GM23338 (cell line): ENCODE measurements at regions not wholly inside any gene's neighbourhood (a gene's known extent, or its start where the extent isn't known, plus 50 kb on each side); places are given as distances from the start of the nearest gene placed in this dataset.

Source experiments
- ATAC-seq: fragments of 200-7000 bp; cut with Tn5 transposase; 3 replicates; pipeline ENCODE4 v1.9.1; 2020
- DNase-seq: peaks from one replicate; pipeline ENCODE4 v3.0.0-alpha.2; 2015; ENCODE audit warnings: low spot score
- H2AFZ ChIP-seq: fragments of 200-600 bp; sonication (generic); 2 replicates; pipeline ENCODE4 v1.8.0; 2016; ENCODE audit warnings: antibody characterized with exemption, mild to moderate bottlenecking, moderate library complexity
- H3F3A ChIP-seq: fragments of 200-600 bp; sonication (generic); replicated peaks from 2 replicates; pipeline ENCODE4 v1.8.0; 2017; ENCODE audit warnings: antibody characterized with exemption, mixed run types, low read depth
- H3K27ac ChIP-seq: fragments of 200-600 bp; sonication (generic); 2 replicates; pipeline ENCODE4 v1.6.1; 2016; ENCODE audit warnings: low read depth
- H3K27me3 ChIP-seq: fragments of 200-600 bp; sonication (generic); 2 replicates; pipeline ENCODE4 v1.8.0; 2016; ENCODE audit warnings: mild to moderate bottlenecking, mixed run types, moderate library complexity; ENCODE audit not compliant: insufficient read depth
- H3K36me3 ChIP-seq: fragments of 200-600 bp; sonication (generic); 2 replicates; pipeline ENCODE4 v1.8.0; 2016; ENCODE audit warnings: mild to moderate bottlenecking; ENCODE audit not compliant: insufficient read depth
- H3K4me1 ChIP-seq: fragments of 200-600 bp; sonication (generic); 2 replicates; pipeline ENCODE4 v1.8.0; 2016; ENCODE audit warnings: mild to moderate bottlenecking, moderate library complexity; ENCODE audit not compliant: insufficient read depth
- H3K4me2 ChIP-seq: fragments of 200-600 bp; sonication (generic); 2 replicates; pipeline ENCODE4 v1.7.1; 2017; ENCODE audit warnings: mixed run types
- H3K4me3 ChIP-seq: fragments of 200-600 bp; sonication (generic); 2 replicates; pipeline ENCODE4 v1.6.1; 2016; ENCODE audit warnings: mixed run types
- H3K79me2 ChIP-seq: fragments of 200-600 bp; sonication (generic); replicated peaks from 2 replicates; pipeline ENCODE4 v1.8.0; 2017; ENCODE audit warnings: mild to moderate bottlenecking; ENCODE audit not compliant: insufficient read depth
- H3K9me2 ChIP-seq: fragments of 200-600 bp; sonication (generic); 2 replicates; pipeline ENCODE4 v1.8.0; 2017; ENCODE audit not compliant: insufficient read depth
- H4K20me1 ChIP-seq: fragments of 200-600 bp; sonication (generic); replicated peaks from 2 replicates; pipeline ENCODE4 v1.8.0; 2017; ENCODE audit warnings: mild to moderate bottlenecking; ENCODE audit not compliant: insufficient read depth
- H3K27ac Mint-ChIP-seq: 2 replicates; pipeline ENCODE4 v1.8.0; 2020; ENCODE audit warnings: inconsistent platforms, mild to moderate bottlenecking, moderate library complexity, mixed read lengths
- H3K27me3 Mint-ChIP-seq: 3 replicates; pipeline ENCODE4 v1.8.0; 2022; ENCODE audit warnings: low read depth, mild to moderate bottlenecking, moderate library complexity, mixed read lengths, inconsistent platforms; ENCODE audit not compliant: insufficient read depth, poor library complexity
- H3K36me3 Mint-ChIP-seq: 3 replicates; pipeline ENCODE4 v1.8.0; 2021; ENCODE audit warnings: low read depth, mild to moderate bottlenecking, inconsistent platforms, moderate library complexity, mixed read lengths
- H3K4me1 Mint-ChIP-seq: 3 replicates; pipeline ENCODE4 v1.8.0; 2020; ENCODE audit warnings: mild to moderate bottlenecking, inconsistent platforms, mixed read lengths
- H3K4me3 Mint-ChIP-seq: 3 replicates; pipeline ENCODE4 v1.8.0; 2021; ENCODE audit warnings: moderate library complexity, mild to moderate bottlenecking, inconsistent platforms, mixed read lengths
- H3K9me3 Mint-ChIP-seq: 3 replicates; pipeline ENCODE4 v1.8.0; 2020; ENCODE audit warnings: moderate library complexity, mild to moderate bottlenecking, inconsistent platforms, mixed read lengths
- CREB1 ChIP-seq: fragments of 250-450 bp; sonication (Bioruptor Pico); IDR thresholded peaks from 2 replicates; pipeline ENCODE4 v1.5.0; 2020; ENCODE audit warnings: low read depth, mild to moderate bottlenecking, moderate library complexity
- EZH2 ChIP-seq: fragments of 200-600 bp; sonication (generic); IDR thresholded peaks from one replicate; pipeline ENCODE4 v1.8.0; 2017; ENCODE audit warnings: antibody characterized with exemption, mild to moderate bottlenecking, low read depth; ENCODE audit not compliant: unreplicated experiment
- EZH2phosphoT487 ChIP-seq: fragments of 200-600 bp; sonication (generic); IDR thresholded peaks from one replicate; pipeline ENCODE4 v1.8.1; 2018; ENCODE audit warnings: antibody characterized with exemption; ENCODE audit not compliant: unreplicated experiment
- JUNB ChIP-seq: IDR thresholded peaks from one replicate; pipeline ENCODE4 v1.6.1; 2016; ENCODE audit warnings: antibody characterized with exemption; ENCODE audit not compliant: unreplicated experiment
- NANOG ChIP-seq: IDR thresholded peaks from 2 replicates; pipeline ENCODE4 v1.6.1; 2016; ENCODE audit warnings: antibody characterized with exemption, borderline replicate concordance
- POLR2AphosphoS5 ChIP-seq: IDR thresholded peaks from 2 replicates; pipeline ENCODE4 v1.6.1; 2016; ENCODE audit warnings: antibody characterized with exemption, low read depth
- STAT1 ChIP-seq: IDR thresholded peaks from one replicate; pipeline ENCODE4 v1.6.1; 2016; ENCODE audit warnings: antibody characterized with exemption; ENCODE audit not compliant: unreplicated experiment
- ZNF114 ChIP-seq: fragments of 250-450 bp; sonication (Bioruptor Pico); IDR thresholded peaks from 2 replicates; pipeline ENCODE4 v1.5.0; 2020; ENCODE audit warnings: mild to moderate bottlenecking, moderate library complexity
- ZNF331 ChIP-seq: fragments of 250-450 bp; sonication (Bioruptor Pico); IDR thresholded peaks from 2 replicates; pipeline ENCODE4 v1.5.0; 2020; ENCODE audit warnings: low read depth, mild to moderate bottlenecking, moderate library complexity
- ZNF462 ChIP-seq: fragments of 250-450 bp; sonication (Bioruptor Pico); IDR thresholded peaks from 2 replicates; pipeline ENCODE4 v1.5.0; 2020; ENCODE audit warnings: mild to moderate bottlenecking, moderate library complexity
- TF ChIP-seq, protein P1 (sequence below), 2 experiments: fragments of 200-600 bp in 1 of 2; sonication (generic) in 1 of 2; conservative IDR thresholded peaks; 2 replicates each; pipeline versions ENCODE4 v1.5.1 to v1.6.1; 2016 to 2017; ENCODE audit warnings: antibody characterized with exemption in 2 of 2, low read depth in 2 of 2, mild to moderate bottlenecking in 2 of 2, moderate library complexity in 1 of 2
- TF ChIP-seq, protein P2 (sequence below): IDR thresholded peaks from one replicate; pipeline ENCODE4 v1.6.1; 2018; ENCODE audit warnings: antibody characterized with exemption; ENCODE audit not compliant: unreplicated experiment
- TF ChIP-seq, protein P3 (sequence below): IDR thresholded peaks from 2 replicates; pipeline ENCODE4 v1.6.1; 2016; ENCODE audit warnings: antibody characterized with exemption

GRCh38 chr4:111770514-111770913 is 374.7 kb upstream of the FAM241A start (continued):
- TF ChIP-seq, protein P1, sequence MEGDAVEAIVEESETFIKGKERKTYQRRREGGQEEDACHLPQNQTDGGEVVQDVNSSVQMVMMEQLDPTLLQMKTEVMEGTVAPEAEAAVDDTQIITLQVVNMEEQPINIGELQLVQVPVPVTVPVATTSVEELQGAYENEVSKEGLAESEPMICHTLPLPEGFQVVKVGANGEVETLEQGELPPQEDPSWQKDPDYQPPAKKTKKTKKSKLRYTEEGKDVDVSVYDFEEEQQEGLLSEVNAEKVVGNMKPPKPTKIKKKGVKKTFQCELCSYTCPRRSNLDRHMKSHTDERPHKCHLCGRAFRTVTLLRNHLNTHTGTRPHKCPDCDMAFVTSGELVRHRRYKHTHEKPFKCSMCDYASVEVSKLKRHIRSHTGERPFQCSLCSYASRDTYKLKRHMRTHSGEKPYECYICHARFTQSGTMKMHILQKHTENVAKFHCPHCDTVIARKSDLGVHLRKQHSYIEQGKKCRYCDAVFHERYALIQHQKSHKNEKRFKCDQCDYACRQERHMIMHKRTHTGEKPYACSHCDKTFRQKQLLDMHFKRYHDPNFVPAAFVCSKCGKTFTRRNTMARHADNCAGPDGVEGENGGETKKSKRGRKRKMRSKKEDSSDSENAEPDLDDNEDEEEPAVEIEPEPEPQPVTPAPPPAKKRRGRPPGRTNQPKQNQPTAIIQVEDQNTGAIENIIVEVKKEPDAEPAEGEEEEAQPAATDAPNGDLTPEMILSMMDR (conservative IDR thresholded peaks at IDR 0.05; ENCODE audit: low read depth in 2 of 2): no peak
- TF ChIP-seq ZNF114 (CRISPR knock-in tag) (no peak), STAT1 (no peak), ZNF462 (CRISPR knock-in tag) (no peak)

- Histone ChIP-seq H3K36me3 (no peaks in the 10 kb centered on the region), H3K9me2 (no peaks in the 10 kb centered on the region), H3K4me2 (no peak overlapping the region), H3K79me2 (no peaks in the 10 kb centered on the region), H4K20me1 (no peaks in the 10 kb centered on the region), H3K27ac (no peak overlapping the region), H3K4me3 (no peak overlapping the region), H3F3A (no peaks in the 10 kb centered on the region), H3K4me1 (no peaks in the 10 kb centered on the region), H3K27me3 (no peaks in the 10 kb centered on the region), H2AFZ (no peak overlapping the region)
- Mint-ChIP-seq H3K9me3 (no peaks in the 10 kb centered on the region), H3K36me3 (no peaks in the 10 kb centered on the region), H3K4me3 (no peak overlapping the region), H3K27me3 (peaks cover 3% of the 10 kb centered on the region), H3K27ac (no peak overlapping the region), H3K4me1 (no peaks in the 10 kb centered on the region; the same call in 1 of the 3 replicates)
- ATAC-seq (no peak), DNase-seq (no peak)
- no peak for TF ChIP-seq ZNF331
- TF ChIP-seq, protein P2, sequence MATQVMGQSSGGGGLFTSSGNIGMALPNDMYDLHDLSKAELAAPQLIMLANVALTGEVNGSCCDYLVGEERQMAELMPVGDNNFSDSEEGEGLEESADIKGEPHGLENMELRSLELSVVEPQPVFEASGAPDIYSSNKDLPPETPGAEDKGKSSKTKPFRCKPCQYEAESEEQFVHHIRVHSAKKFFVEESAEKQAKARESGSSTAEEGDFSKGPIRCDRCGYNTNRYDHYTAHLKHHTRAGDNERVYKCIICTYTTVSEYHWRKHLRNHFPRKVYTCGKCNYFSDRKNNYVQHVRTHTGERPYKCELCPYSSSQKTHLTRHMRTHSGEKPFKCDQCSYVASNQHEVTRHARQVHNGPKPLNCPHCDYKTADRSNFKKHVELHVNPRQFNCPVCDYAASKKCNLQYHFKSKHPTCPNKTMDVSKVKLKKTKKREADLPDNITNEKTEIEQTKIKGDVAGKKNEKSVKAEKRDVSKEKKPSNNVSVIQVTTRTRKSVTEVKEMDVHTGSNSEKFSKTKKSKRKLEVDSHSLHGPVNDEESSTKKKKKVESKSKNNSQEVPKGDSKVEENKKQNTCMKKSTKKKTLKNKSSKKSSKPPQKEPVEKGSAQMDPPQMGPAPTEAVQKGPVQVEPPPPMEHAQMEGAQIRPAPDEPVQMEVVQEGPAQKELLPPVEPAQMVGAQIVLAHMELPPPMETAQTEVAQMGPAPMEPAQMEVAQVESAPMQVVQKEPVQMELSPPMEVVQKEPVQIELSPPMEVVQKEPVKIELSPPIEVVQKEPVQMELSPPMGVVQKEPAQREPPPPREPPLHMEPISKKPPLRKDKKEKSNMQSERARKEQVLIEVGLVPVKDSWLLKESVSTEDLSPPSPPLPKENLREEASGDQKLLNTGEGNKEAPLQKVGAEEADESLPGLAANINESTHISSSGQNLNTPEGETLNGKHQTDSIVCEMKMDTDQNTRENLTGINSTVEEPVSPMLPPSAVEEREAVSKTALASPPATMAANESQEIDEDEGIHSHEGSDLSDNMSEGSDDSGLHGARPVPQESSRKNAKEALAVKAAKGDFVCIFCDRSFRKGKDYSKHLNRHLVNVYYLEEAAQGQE: no peak
- TF ChIP-seq ZNF114 (CRISPR knock-in tag): no peak
- TF ChIP-seq EZH2: no peak
- TF ChIP-seq STAT1: no peak
- no peak for TF ChIP-seq NANOG
- TF ChIP-seq, protein P3, sequence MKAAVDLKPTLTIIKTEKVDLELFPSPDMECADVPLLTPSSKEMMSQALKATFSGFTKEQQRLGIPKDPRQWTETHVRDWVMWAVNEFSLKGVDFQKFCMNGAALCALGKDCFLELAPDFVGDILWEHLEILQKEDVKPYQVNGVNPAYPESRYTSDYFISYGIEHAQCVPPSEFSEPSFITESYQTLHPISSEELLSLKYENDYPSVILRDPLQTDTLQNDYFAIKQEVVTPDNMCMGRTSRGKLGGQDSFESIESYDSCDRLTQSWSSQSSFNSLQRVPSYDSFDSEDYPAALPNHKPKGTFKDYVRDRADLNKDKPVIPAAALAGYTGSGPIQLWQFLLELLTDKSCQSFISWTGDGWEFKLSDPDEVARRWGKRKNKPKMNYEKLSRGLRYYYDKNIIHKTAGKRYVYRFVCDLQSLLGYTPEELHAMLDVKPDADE: no peak
- no peak for TF ChIP-seq JUNB
- TF ChIP-seq CREB1 (CRISPR knock-in tag): no peak
- no peak for TF ChIP-seq POLR2AphosphoS5
- TF ChIP-seq EZH2phosphoT487: no peak
These were observed 371.4 kb upstream of the FAM241A start for GRCh38 chr4:111773858-111774257.
